ENCODE measurements at regions not wholly inside any gene's neighbourhood (a gene's known extent, or its start where the extent isn't known, plus 50 kb on each side); places are given as distances from the start of the nearest gene placed in this dataset.

- DNase-seq: no peak
Measured at GRCh38 chr7:16084875-16085274, 336.5 kb downstream of the CRPPA start.

GRCh38 chr7:16084370-16084769, 337.0 kb downstream of the CRPPA start:
- DNase-seq: no peak

DNA sequence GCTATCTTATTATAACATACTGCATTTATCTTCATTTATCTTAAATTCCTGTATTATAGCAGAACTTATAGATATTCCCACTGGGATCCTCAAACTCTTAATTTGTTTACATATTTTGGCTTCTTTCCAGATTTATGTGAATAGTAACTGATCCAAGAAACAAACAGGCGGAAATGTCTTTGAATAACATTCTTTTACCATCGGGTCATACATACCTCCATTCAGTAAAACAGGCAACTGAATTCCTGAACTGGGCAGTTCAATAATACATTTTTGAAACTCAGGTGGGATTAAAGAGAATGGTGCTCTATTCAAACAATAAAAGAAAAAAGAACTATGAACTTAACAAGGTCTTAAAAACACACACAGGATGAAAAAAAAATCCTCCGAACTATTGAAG, 337.4 kb downstream of the CRPPA start:
- DNase-seq: no peak

DNA sequence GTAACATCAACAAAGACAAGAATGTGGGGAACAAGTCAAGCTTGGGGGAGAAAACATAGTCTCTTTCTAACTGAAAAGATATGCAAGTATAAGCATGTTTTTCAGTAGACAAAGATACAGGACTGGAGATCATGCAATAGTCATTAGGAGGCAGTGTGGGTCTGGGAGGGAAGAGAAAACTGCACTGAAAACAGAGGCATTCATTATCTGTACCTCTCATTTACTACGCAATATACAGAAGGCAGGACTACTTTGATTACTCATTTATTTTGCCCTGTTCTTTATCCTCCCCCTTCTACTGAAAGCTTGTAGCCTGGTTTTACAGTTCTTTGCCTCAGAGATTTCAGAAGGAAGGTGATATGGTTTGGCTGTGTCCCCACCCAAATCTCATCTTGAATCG, 341.2 kb downstream of the CRPPA start:
- DNase-seq: no peak

- DNase-seq: no peak
Measured at GRCh38 chr7:16079723-16080122, 341.6 kb downstream of the CRPPA start.

- DNase-seq: no peak
Measured at GRCh38 chr7:16078076-16078952, 343.0 kb downstream of the CRPPA start.

- no peak for DNase-seq
Measured at GRCh38 chr7:16071246-16071857, 350.0 kb downstream of the CRPPA start.

DNA sequence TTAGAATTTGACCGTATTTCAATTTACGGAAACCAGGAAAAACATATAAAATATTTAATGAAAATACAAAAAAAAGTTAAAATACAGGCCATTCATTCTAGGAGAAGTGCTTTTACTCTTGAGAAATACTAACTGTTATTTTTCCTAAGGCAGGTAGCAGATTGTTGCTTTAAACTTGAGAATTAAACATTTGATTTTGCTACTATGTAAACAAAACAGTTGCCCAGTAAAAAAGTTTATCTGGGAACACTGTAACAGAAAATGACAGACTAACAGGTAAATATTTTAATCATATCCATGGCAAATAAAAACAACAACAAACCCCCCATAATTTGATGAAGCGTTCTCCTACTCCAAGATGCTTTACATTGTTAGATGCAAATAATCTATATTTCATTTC, 350.5 kb downstream of the CRPPA start:
- DNase-seq: no peak

GRCh38 chr7:16069998-16070397, 351.3 kb downstream of the CRPPA start:
- no peak for DNase-seq

- no peak for DNase-seq
Measured at GRCh38 chr7:16068183-16068582, 353.2 kb downstream of the CRPPA start.

DNA sequence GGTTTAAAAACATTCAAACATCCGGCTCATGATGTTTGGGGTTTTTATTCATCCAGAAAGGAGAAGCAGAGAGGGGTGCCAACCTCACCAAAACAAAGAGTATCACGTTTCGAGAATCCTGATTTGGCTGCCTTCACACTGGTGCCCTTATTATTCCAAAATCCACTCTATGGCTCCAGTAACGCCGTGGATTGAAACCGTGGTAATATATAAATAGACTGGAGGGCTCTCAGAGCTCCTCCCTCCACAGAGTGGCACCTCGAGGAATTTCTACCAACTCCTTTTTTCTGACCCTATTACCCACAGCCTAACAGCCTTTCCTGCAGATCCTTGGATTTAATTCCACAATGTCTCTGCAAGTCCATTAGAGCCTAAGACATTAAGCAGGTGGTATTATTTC, 353.6 kb downstream of the CRPPA start:
- no peak for DNase-seq

DNA sequence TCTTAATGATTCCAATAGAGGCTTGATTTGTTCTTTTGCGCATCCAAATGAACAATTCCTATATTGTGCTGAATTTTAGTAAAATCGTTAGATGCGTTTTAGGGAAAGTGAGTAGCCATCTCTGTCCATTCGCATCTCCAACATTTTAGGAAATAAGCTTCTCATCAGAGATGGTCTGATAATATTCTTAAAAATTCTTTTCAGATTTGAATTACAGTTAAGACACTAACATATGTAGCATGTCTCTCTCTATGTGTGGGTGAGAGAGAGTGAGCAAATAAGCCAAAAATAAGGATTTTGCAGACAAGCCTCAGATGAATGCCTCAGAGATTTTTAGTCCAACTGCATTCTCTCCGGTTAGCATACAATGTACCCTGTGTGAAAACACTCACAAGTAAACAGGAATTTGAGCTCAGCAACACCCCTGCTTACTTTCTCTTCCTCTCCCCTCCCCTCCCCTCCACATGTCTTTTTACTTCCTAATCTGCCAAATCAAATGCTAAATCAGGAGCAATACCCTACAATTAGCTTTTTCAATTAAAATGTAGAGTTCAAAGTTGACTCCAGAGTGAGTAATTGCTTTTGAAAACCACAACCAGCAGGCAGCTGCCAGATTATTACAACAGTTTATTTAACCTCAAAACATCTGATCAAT, 354.4 kb downstream of the CRPPA start:
- DNase-seq: no peak

- no peak for DNase-seq
Measured at GRCh38 chr7:16065939-16066338, 355.4 kb downstream of the CRPPA start.

- DNase-seq: no peak
Measured at GRCh38 chr7:16063716-16064675, 357.3 kb downstream of the CRPPA start.

DNA sequence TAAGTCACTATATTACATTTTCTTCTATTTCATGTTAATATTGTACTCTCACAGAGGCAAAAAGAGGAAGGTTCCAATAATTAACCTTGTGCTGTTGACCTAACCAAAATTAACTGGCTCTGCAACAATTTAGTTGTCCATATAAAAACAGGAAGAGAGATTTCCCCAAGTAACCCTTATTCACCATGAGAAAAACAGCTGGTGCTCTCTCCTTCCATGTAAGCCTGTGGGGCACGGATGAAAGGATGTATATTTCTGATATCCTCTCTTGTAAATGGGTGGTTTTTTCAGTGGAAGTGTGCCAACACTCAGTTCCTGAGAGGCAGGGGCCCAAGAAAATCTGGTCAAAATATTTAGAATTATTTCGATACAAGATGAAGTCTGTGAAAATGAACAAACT, 358.1 kb downstream of the CRPPA start:
- no peak for DNase-seq

GRCh38 chr7:16062269-16062668, 359.1 kb downstream of the CRPPA start:
- DNase-seq: no peak

- DNase-seq: no peak
Measured at GRCh38 chr7:16061630-16062029, 359.7 kb downstream of the CRPPA start.

- no peak for DNase-seq
Measured at GRCh38 chr7:16061011-16061410, 360.3 kb downstream of the CRPPA start.

GRCh38 chr7:16060502-16060901, 360.8 kb downstream of the CRPPA start:
- no peak for DNase-seq

- DNase-seq: no peak
Measured at GRCh38 chr7:16055263-16055976, 365.9 kb downstream of the CRPPA start.

DNA sequence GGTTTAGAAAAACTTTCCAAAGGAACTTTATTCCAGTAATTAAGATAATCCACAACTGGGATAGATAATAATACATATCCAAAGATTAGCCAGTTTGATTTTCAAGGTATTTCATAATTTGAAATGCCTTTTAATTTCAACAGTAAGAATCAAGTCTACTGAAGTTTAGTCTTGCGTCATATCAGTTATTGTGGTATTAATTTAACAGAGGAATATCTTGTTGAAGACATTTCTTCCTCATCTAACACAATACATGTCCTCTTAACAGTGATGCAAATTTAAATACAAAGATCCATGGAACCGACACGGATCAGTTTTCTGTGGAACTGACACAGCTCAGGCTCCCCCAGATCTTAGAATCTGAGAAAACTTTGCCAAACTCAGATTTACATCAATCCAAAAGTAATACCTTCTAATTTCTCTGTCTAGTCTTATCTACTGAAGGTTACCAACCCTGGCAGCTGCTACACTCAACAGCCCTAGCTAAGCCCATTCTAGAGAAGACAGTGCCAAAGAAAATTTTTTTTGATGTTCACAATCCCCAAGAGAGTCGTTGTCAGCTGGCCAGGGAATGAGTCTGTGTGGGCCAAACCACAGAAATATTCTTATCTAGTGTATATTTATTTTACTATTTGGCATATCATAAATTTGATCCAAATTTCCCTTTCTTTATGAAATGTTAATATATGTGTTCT, 365.2 kb upstream of the MEOX2 start:
- no peak for DNase-seq
